Activated T-helper 1 cell treated with anti-CD3 and anti-CD28 coated beads, Interleukin-12 subunit alpha, Interleukin-12 subunit beta, Interleukin-2, Interleukin-4 antibody, amounts not matched to agents 30 ng/mL and 10 ng/mL and 1 ng/mL, durations not matched to agents 14 hours and 24 hours and 36 hours (primary cell): ENCODE measurements at regions not wholly inside any gene's neighbourhood (a gene's known extent, or its start where the extent isn't known, plus 50 kb on each side); places are given as distances from the start of the nearest gene placed in this dataset.

Source experiments
- DNase-seq: peaks from one replicate; pipeline ENCODE4 v3.0.0; 2021; ENCODE audit warnings: low spot score
- H3K27ac Mint-ChIP-seq: one replicate; pipeline ENCODE4 v1.8.0; 2021; ENCODE audit warnings: mild to moderate bottlenecking, mixed read lengths
- H3K27me3 Mint-ChIP-seq: one replicate; pipeline ENCODE4 v1.8.0; 2022; ENCODE audit warnings: mild to moderate bottlenecking, moderate library complexity, mixed read lengths; ENCODE audit not compliant: insufficient read depth
- H3K36me3 Mint-ChIP-seq: one replicate; pipeline ENCODE4 v1.8.0; 2021; ENCODE audit warnings: low read depth, mixed read lengths
- H3K4me1 Mint-ChIP-seq: one replicate; pipeline ENCODE4 v1.8.0; 2021; ENCODE audit warnings: low read depth, mixed read lengths
- H3K4me3 Mint-ChIP-seq: one replicate; pipeline ENCODE4 v1.8.0; 2021; ENCODE audit warnings: mild to moderate bottlenecking, moderate library complexity, mixed read lengths
- H3K9me3 Mint-ChIP-seq: one replicate; pipeline ENCODE4 v1.8.0; 2021; ENCODE audit warnings: mixed read lengths
- intact Hi-C: fragments of 100-400 bp; cut with micrococcal nuclease; formaldehyde crosslinking; loops from one replicate; pipeline ENCODE4 v1.15.1; 2024

GRCh38 chr15:88393719-88394519, 73.3 kb downstream of the MRPL46 start:
- H3K9me3 Mint-ChIP-seq, result no peaks in the 10 kb centered on the region
- no peaks in the 10 kb centered on the region for H3K4me1 Mint-ChIP-seq
- no peaks in the 10 kb centered on the region for H3K36me3 Mint-ChIP-seq
- H3K27ac Mint-ChIP-seq, result no peak overlapping the region
- no peak overlapping the region for H3K4me3 Mint-ChIP-seq
- DNase-seq, result no peak
- peaks cover 8% of the 10 kb centered on the region for H3K27me3 Mint-ChIP-seq
- intact Hi-C loops, result no loop called here

GRCh38 chr15:88391700-88392099, 75.5 kb downstream of the MRPL46 start:
- Mint-ChIP-seq H3K4me3 (no peak overlapping the region), H3K27me3 (peaks cover 8% of the 10 kb centered on the region), H3K9me3 (no peaks in the 10 kb centered on the region), H3K36me3 (no peaks in the 10 kb centered on the region), H3K27ac (no peak overlapping the region), H3K4me1 (no peaks in the 10 kb centered on the region)
- intact Hi-C loops, result no loop called here
- DNase-seq, result no peak

DNA sequence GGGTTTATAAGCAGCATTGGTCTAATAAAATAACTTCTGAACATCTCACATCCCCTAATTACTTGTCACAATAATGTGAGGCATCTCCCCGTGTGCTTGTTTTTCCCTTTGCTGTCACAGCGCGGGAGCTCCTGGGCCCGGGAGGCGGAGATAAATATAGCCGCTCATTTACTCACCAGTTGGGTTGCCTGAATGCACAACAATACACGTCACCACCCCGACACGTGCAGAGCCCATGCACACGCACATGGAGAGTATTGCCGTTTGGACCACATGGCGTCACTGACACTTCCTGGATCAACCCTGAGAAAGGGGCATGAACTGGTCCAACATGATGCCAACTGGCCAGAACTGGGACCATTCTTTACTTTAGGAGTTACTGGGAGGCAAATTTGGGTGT, 76.2 kb downstream of the MRPL46 start:
- Mint-ChIP-seq H3K36me3 (no peaks in the 10 kb centered on the region), H3K4me1 (no peaks in the 10 kb centered on the region), H3K27me3 (peaks cover 8% of the 10 kb centered on the region), H3K4me3 (no peak overlapping the region), H3K9me3 (no peaks in the 10 kb centered on the region), H3K27ac (no peak overlapping the region)
- no peak for DNase-seq
- intact Hi-C loops, result no loop called here

GRCh38 chr15:88390164-88390901, 76.9 kb downstream of the MRPL46 start:
- Mint-ChIP-seq H3K27ac (no peak overlapping the region), H3K9me3 (no peaks in the 10 kb centered on the region), H3K4me1 (peaks cover 1% of the 10 kb centered on the region), H3K4me3 (no peak overlapping the region), H3K36me3 (no peaks in the 10 kb centered on the region), H3K27me3 (peaks cover 8% of the 10 kb centered on the region)
- intact Hi-C loops, result no loop called here
- DNase-seq, result no peak

GRCh38 chr15:88389120-88389519, 78.1 kb downstream of the MRPL46 start:
- intact Hi-C loops, result no loop called here
- Mint-ChIP-seq H3K27me3 (peaks cover 8% of the 10 kb centered on the region), H3K4me1 (peaks cover 7% of the 10 kb centered on the region), H3K9me3 (no peaks in the 10 kb centered on the region), H3K27ac (no peak overlapping the region), H3K36me3 (no peaks in the 10 kb centered on the region), H3K4me3 (no peak overlapping the region)
- no peak for DNase-seq

DNA sequence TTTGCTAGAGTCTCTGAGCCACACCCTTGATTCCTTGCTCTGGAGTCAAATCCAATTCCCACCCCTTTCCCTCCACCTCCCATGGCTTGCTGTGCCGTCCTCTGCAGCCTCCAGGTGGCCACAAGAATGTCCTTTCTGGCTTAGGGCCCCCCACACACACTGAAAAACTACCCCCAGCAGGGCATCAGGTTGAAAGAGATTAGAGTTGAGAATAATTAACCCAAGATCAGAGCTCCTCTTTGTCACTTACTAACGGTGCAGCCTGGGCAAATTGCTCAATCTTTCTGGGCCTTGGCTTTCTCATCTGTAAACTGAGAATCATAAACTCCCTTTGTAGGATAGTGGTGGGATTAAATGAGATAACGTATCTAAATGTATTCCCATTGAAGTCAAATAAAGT, 78.5 kb downstream of the MRPL46 start:
- Mint-ChIP-seq H3K4me3 (no peak overlapping the region), H3K36me3 (no peaks in the 10 kb centered on the region), H3K27me3 (peaks cover 4% of the 10 kb centered on the region), H3K27ac (no peak overlapping the region), H3K4me1 (peaks cover 7% of the 10 kb centered on the region), H3K9me3 (no peaks in the 10 kb centered on the region)
- intact Hi-C loops, result no loop called here
- no peak for DNase-seq

DNA sequence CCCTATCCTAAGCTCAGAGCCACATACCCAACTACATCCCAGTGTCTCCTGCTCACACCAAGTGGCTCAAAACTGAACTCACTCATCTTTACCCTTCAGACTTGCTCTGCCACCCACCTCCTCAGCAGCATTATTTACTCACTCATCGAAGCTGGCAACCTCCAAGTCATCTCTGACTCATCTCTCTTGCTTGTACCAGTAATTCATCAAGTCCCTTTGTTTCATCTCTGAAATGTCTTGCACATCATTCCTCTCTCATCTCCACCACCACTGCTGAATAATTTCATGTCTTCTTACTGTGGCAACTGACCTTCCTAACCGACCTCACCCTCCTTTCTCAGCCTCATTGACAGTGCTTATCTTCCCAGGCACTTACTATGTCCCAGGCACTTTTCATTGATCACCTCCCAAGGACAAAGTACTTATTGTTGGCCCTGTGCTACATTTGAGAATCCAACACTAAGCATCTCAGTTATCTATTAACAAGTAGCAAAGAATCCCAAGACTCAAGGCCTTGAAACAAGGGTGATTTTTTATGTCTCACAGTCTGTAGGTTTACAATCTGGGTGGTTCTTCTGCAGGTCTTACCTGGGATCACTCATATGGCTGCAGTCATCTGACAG, 82.0 kb downstream of the MRPL46 start:
- no peak for DNase-seq
- Mint-ChIP-seq H3K36me3 (no peaks in the 10 kb centered on the region), H3K4me3 (no peak overlapping the region), H3K4me1 (peaks cover 7% of the 10 kb centered on the region), H3K9me3 (no peaks in the 10 kb centered on the region), H3K27ac (no peak overlapping the region), H3K27me3 (peaks cover 4% of the 10 kb centered on the region)
- intact Hi-C loops, result no loop called here

DNA sequence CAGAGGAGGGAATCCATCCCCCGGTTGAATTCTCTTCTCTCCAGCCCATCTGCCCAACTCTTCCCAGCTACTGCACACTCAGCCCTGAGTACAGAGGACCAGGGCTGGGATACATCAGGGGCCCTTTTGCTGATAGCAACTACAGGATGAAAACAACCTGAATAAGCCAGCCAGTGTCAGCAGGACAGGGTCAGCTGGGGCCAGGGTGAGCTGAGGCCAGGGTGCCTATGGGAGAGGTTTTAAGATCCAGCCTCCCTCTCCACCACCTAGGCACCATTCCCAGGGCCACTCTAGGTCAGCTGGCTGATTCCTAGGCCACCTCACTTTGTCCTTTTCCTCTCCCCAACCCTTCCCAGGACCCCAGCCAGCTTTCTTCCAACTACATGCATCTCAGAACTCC, 83.8 kb downstream of the MRPL46 start:
- no peak overlapping the region for H3K27ac Mint-ChIP-seq
- intact Hi-C loops, result no loop called here
- H3K9me3 Mint-ChIP-seq, result no peaks in the 10 kb centered on the region
- peaks cover 4% of the 10 kb centered on the region for H3K27me3 Mint-ChIP-seq
- peaks cover 7% of the 10 kb centered on the region for H3K4me1 Mint-ChIP-seq
- H3K36me3 Mint-ChIP-seq, result no peaks in the 10 kb centered on the region
- no peak overlapping the region for H3K4me3 Mint-ChIP-seq
- DNase-seq, result no peak

GRCh38 chr15:88382482-88382983, 84.7 kb downstream of the MRPL46 start:
- Mint-ChIP-seq H3K36me3 (no peaks in the 10 kb centered on the region), H3K9me3 (no peaks in the 10 kb centered on the region), H3K27me3 (peaks cover 4% of the 10 kb centered on the region), H3K4me1 (peaks cover 7% of the 10 kb centered on the region), H3K27ac (no peak overlapping the region), H3K4me3 (no peak overlapping the region)
- intact Hi-C loops, result no loop called here
- DNase-seq, result no peak

DNA sequence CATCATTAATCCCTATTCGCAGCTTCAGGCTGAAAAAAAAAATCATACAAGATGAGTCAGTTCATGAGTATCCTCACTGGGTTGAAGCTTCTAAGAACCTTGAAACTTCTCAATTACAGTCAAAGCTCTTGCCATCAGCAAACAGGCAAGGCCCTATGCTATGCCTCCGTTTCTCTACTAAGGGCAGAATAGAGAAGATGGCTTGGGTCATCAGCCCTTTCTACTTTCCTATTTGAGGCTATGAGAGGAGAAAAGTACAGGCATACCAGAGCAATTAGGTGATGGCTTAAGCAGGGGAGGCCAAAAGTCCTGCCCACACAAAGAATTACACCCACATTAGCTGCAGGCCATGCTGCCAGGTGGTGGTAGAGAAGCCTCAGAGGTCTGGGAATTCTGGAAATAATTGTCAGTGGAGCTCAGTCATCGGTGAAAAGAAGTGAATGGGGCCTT, 89.0 kb downstream of the MRPL46 start:
- Mint-ChIP-seq H3K27me3 (peaks cover 11% of the 10 kb centered on the region), H3K9me3 (no peaks in the 10 kb centered on the region), H3K36me3 (no peaks in the 10 kb centered on the region), H3K4me3 (no peak overlapping the region), H3K27ac (no peak overlapping the region), H3K4me1 (no peaks in the 10 kb centered on the region)
- DNase-seq, result no peak
- intact Hi-C loops, result no loop called here

- H3K9me3 Mint-ChIP-seq, result no peaks in the 10 kb centered on the region
- intact Hi-C loops, result no loop called here
These were observed 89.7 kb downstream of the MRPL46 start for GRCh38 chr15:88377509-88377908.

DNA sequence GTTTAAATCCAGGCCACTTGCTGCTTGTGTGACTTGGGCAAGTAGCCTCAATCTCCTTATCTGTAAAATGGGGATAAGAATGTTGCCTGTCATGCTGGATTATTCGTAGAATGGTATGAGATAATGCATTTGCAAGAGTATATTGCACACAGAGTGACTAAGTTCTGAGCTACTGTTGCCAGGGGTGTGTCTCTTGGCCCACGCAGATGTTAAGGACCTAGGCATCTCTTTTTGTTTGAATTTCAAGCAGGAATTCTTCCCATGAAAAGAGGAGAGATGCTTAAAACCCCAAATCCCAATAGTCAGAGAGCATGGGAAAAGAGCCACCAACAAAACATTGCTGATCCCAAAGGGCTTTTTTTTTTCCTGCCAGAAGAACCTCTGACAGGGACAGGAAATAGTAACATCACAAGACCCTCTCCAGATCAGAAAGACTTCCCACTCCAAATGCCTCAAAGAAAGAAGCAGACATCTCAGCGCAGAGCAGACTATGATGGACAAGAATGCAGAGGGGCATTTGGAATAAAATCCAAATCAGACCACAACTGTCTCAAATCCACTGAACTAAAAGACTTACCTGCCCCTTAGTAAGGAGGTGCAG, 90.5 kb downstream of the MRPL46 start:
- H3K27me3 Mint-ChIP-seq, result peaks cover 9% of the 10 kb centered on the region
- DNase-seq, result no peak
- H3K36me3 Mint-ChIP-seq, result no peaks in the 10 kb centered on the region
- H3K9me3 Mint-ChIP-seq, result no peaks in the 10 kb centered on the region
- H3K4me3 Mint-ChIP-seq, result no peak overlapping the region
- no peak overlapping the region for H3K27ac Mint-ChIP-seq
- no peaks in the 10 kb centered on the region for H3K4me1 Mint-ChIP-seq
- intact Hi-C loops, result no loop called here

More at GRCh38 chr15:88377509-88377908, 89.7 kb downstream of the MRPL46 start:
- Mint-ChIP-seq H3K27me3 (peaks cover 11% of the 10 kb centered on the region), H3K36me3 (no peaks in the 10 kb centered on the region), H3K4me1 (no peaks in the 10 kb centered on the region), H3K27ac (no peak overlapping the region), H3K4me3 (no peak overlapping the region)
- no peak for DNase-seq
